Fibroblast of lung (primary cell): ENCODE measurements at regions not wholly inside any gene's neighbourhood (a gene's known extent, or its start where the extent isn't known, plus 50 kb on each side); places are given as distances from the start of the nearest gene placed in this dataset.

ENCODE experiments used
- DNase-seq, 2 donors: peaks; one replicate each; pipeline versions ENCODE4 v3.0.0 to v3.0.0-alpha.2; 2010; ENCODE audit warnings: low read depth in 2 of 2
- H2AFZ ChIP-seq: 2 replicates; pipeline ENCODE4 v1.5.1; 2012; ENCODE audit warnings: low read length, control low read depth, inconsistent platforms
- H3K27ac ChIP-seq: 2 replicates; pipeline ENCODE4 v1.5.1; 2011; ENCODE audit warnings: low read length, control low read depth; ENCODE audit not compliant: insufficient read depth
- H3K27me3 ChIP-seq: 2 replicates; pipeline ENCODE4 v1.5.1; 2011; ENCODE audit warnings: mild to moderate bottlenecking, low read length; ENCODE audit not compliant: control insufficient read depth, insufficient read depth
- H3K36me3 ChIP-seq: 2 replicates; pipeline ENCODE4 v1.5.1; 2011; ENCODE audit warnings: low read length; ENCODE audit not compliant: control insufficient read depth, insufficient read depth
- H3K4me1 ChIP-seq: 2 replicates; pipeline ENCODE4 v1.5.1; 2011; ENCODE audit warnings: low read length; ENCODE audit not compliant: control insufficient read depth, insufficient read depth; ENCODE audit errors: extremely low read depth
- H3K4me2 ChIP-seq: 2 replicates; pipeline ENCODE4 v1.5.1; 2011; ENCODE audit warnings: low read length, control low read depth; ENCODE audit not compliant: insufficient read depth; ENCODE audit errors: extremely low read depth
- H3K4me3 ChIP-seq, 4 experiments: fragments of 200-600 bp in 1 of 4; sonication (generic) in 1 of 4; replicated peaks in 1 of 4; 2 replicates each; pipeline ENCODE4 v1.5.1; 2011 to 2016; ENCODE audit warnings: low read length in 4 of 4, low read depth in 3 of 4, mild to moderate bottlenecking in 3 of 4, control low read depth in 2 of 4, inconsistent platforms in 1 of 4, mixed read lengths in 1 of 4; ENCODE audit not compliant: insufficient read depth in 1 of 4; ENCODE audit errors: control extremely low read depth in 1 of 4
- H3K79me2 ChIP-seq: 2 replicates; pipeline ENCODE4 v1.5.1; 2012; ENCODE audit warnings: mild to moderate bottlenecking, low read length, inconsistent platforms; ENCODE audit not compliant: control insufficient read depth, insufficient read depth
- H3K9ac ChIP-seq: 2 replicates; pipeline ENCODE4 v1.5.1; 2011; ENCODE audit warnings: mild to moderate bottlenecking, low read length, control low read depth; ENCODE audit not compliant: insufficient read depth
- H3K9me3 ChIP-seq: 2 replicates; pipeline ENCODE4 v1.5.1; 2012; ENCODE audit warnings: low read depth, low read length; ENCODE audit not compliant: control insufficient read depth, insufficient read depth
- H4K20me1 ChIP-seq: 2 replicates; pipeline ENCODE4 v1.5.1; 2011; ENCODE audit warnings: low read length; ENCODE audit not compliant: control insufficient read depth, insufficient read depth; ENCODE audit errors: extremely low read depth
- CTCF ChIP-seq, 2 donors: IDR thresholded peaks in 1 of 2; conservative IDR thresholded peaks in 1 of 2; 1 replicate in 1 of 2; 2 replicates in 1 of 2; pipeline ENCODE4 v1.5.1; 2011 to 2012; ENCODE audit warnings: low read length in 2 of 2, control low read depth in 1 of 2, inconsistent platforms in 1 of 2, low read depth in 1 of 2, mild to moderate bottlenecking in 1 of 2
- EZH2 ChIP-seq: IDR thresholded peaks from 2 replicates; pipeline ENCODE4 v1.5.1; 2012; ENCODE audit warnings: low read length, control low read depth, mild to moderate bottlenecking; ENCODE audit errors: missing control alignments

- Histone ChIP-seq H3K9ac (no peak overlapping the region), H3K27ac (no peak overlapping the region), H3K4me2 (no peak overlapping the region), H3K4me3 (no peak overlapping the region), H3K79me2 (no peaks in the 10 kb centered on the region), H3K4me1 (no peaks in the 10 kb centered on the region), H2AFZ (no peak overlapping the region), H4K20me1 (no peaks in the 10 kb centered on the region), H3K9me3 (no peaks in the 10 kb centered on the region), H3K27me3 (no peaks in the 10 kb centered on the region), H3K36me3 (no peaks in the 10 kb centered on the region)
- TF ChIP-seq EZH2 = no peak
- no peak for TF ChIP-seq CTCF (conservative IDR thresholded peaks at IDR 0.05 in 1 of 2, IDR thresholded peaks at IDR 0.05 in 1 of 2; ENCODE audit: low read depth in 1 of 2, low read length in 2 of 2)
- peak; percentile 70 to 76 for DNase-seq
Observed at GRCh38 chr11:109971184-109971523, 122.0 kb upstream of the ZC3H12C start.

- no peak overlapping the region for H3K4me2 ChIP-seq
- DNase-seq = no peak
Observed at GRCh38 chr11:109972181-109972715, 120.9 kb upstream of the ZC3H12C start.

GRCh38 chr11:109972939-109973338, 120.3 kb upstream of the ZC3H12C start:
- Histone ChIP-seq H3K9ac (no peak overlapping the region), H3K27me3 (no peaks in the 10 kb centered on the region), H3K9me3 (no peaks in the 10 kb centered on the region), H3K79me2 (no peaks in the 10 kb centered on the region), H4K20me1 (no peaks in the 10 kb centered on the region), H3K36me3 (no peaks in the 10 kb centered on the region), H3K27ac (no peak overlapping the region), H3K4me1 (no peaks in the 10 kb centered on the region), H3K4me3 (no peak overlapping the region), H2AFZ (no peak overlapping the region), H3K4me2 (no peak overlapping the region)
- TF ChIP-seq CTCF (conservative IDR thresholded peaks at IDR 0.05 in 1 of 2, IDR thresholded peaks at IDR 0.05 in 1 of 2; ENCODE audit: low read depth in 1 of 2, low read length in 2 of 2) (no peak), EZH2 (no peak)
- no peak for DNase-seq

More at GRCh38 chr11:109972181-109972715, 120.9 kb upstream of the ZC3H12C start:
- H3K27ac ChIP-seq = no peak overlapping the region
- H3K9me3 ChIP-seq = no peaks in the 10 kb centered on the region
- no peaks in the 10 kb centered on the region for H3K4me1 ChIP-seq
- no peak for TF ChIP-seq CTCF (conservative IDR thresholded peaks at IDR 0.05 in 1 of 2, IDR thresholded peaks at IDR 0.05 in 1 of 2; ENCODE audit: low read depth in 1 of 2, low read length in 2 of 2)
- TF ChIP-seq EZH2 = no peak
- H3K9ac ChIP-seq = no peak overlapping the region
- no peaks in the 10 kb centered on the region for H3K79me2 ChIP-seq
- no peak overlapping the region for H2AFZ ChIP-seq
- no peaks in the 10 kb centered on the region for H3K36me3 ChIP-seq
- no peak overlapping the region for H3K4me3 ChIP-seq
- no peaks in the 10 kb centered on the region for H3K27me3 ChIP-seq
- H4K20me1 ChIP-seq = no peaks in the 10 kb centered on the region
